GM23338 (cell line): ENCODE measurements at regions not wholly inside any gene's neighbourhood (a gene's known extent, or its start where the extent isn't known, plus 50 kb on each side); places are given as distances from the start of the nearest gene placed in this dataset.

Experiments
- ATAC-seq: fragments of 200-7000 bp; cut with Tn5 transposase; 3 replicates; pipeline ENCODE4 v1.9.1; 2020
- DNase-seq: peaks from one replicate; pipeline ENCODE4 v3.0.0-alpha.2; 2015; ENCODE audit warnings: low spot score
- H2AFZ ChIP-seq: fragments of 200-600 bp; sonication (generic); 2 replicates; pipeline ENCODE4 v1.8.0; 2016; ENCODE audit warnings: antibody characterized with exemption, mild to moderate bottlenecking, moderate library complexity
- H3F3A ChIP-seq: fragments of 200-600 bp; sonication (generic); replicated peaks from 2 replicates; pipeline ENCODE4 v1.8.0; 2017; ENCODE audit warnings: antibody characterized with exemption, mixed run types, low read depth
- H3K27ac ChIP-seq: fragments of 200-600 bp; sonication (generic); 2 replicates; pipeline ENCODE4 v1.6.1; 2016; ENCODE audit warnings: low read depth
- H3K27me3 ChIP-seq: fragments of 200-600 bp; sonication (generic); 2 replicates; pipeline ENCODE4 v1.8.0; 2016; ENCODE audit warnings: mild to moderate bottlenecking, mixed run types, moderate library complexity; ENCODE audit not compliant: insufficient read depth
- H3K36me3 ChIP-seq: fragments of 200-600 bp; sonication (generic); 2 replicates; pipeline ENCODE4 v1.8.0; 2016; ENCODE audit warnings: mild to moderate bottlenecking; ENCODE audit not compliant: insufficient read depth
- H3K4me1 ChIP-seq: fragments of 200-600 bp; sonication (generic); 2 replicates; pipeline ENCODE4 v1.8.0; 2016; ENCODE audit warnings: mild to moderate bottlenecking, moderate library complexity; ENCODE audit not compliant: insufficient read depth
- H3K4me2 ChIP-seq: fragments of 200-600 bp; sonication (generic); 2 replicates; pipeline ENCODE4 v1.7.1; 2017; ENCODE audit warnings: mixed run types
- H3K4me3 ChIP-seq: fragments of 200-600 bp; sonication (generic); 2 replicates; pipeline ENCODE4 v1.6.1; 2016; ENCODE audit warnings: mixed run types
- H3K79me2 ChIP-seq: fragments of 200-600 bp; sonication (generic); replicated peaks from 2 replicates; pipeline ENCODE4 v1.8.0; 2017; ENCODE audit warnings: mild to moderate bottlenecking; ENCODE audit not compliant: insufficient read depth
- H3K9me2 ChIP-seq: fragments of 200-600 bp; sonication (generic); 2 replicates; pipeline ENCODE4 v1.8.0; 2017; ENCODE audit not compliant: insufficient read depth
- H4K20me1 ChIP-seq: fragments of 200-600 bp; sonication (generic); replicated peaks from 2 replicates; pipeline ENCODE4 v1.8.0; 2017; ENCODE audit warnings: mild to moderate bottlenecking; ENCODE audit not compliant: insufficient read depth
- H3K27ac Mint-ChIP-seq: 2 replicates; pipeline ENCODE4 v1.8.0; 2020; ENCODE audit warnings: inconsistent platforms, mild to moderate bottlenecking, moderate library complexity, mixed read lengths
- H3K27me3 Mint-ChIP-seq: 3 replicates; pipeline ENCODE4 v1.8.0; 2022; ENCODE audit warnings: low read depth, mild to moderate bottlenecking, moderate library complexity, mixed read lengths, inconsistent platforms; ENCODE audit not compliant: insufficient read depth, poor library complexity
- H3K36me3 Mint-ChIP-seq: 3 replicates; pipeline ENCODE4 v1.8.0; 2021; ENCODE audit warnings: low read depth, mild to moderate bottlenecking, inconsistent platforms, moderate library complexity, mixed read lengths
- H3K4me1 Mint-ChIP-seq: 3 replicates; pipeline ENCODE4 v1.8.0; 2020; ENCODE audit warnings: mild to moderate bottlenecking, inconsistent platforms, mixed read lengths
- H3K4me3 Mint-ChIP-seq: 3 replicates; pipeline ENCODE4 v1.8.0; 2021; ENCODE audit warnings: moderate library complexity, mild to moderate bottlenecking, inconsistent platforms, mixed read lengths
- H3K9me3 Mint-ChIP-seq: 3 replicates; pipeline ENCODE4 v1.8.0; 2020; ENCODE audit warnings: moderate library complexity, mild to moderate bottlenecking, inconsistent platforms, mixed read lengths
- CREB1 ChIP-seq: fragments of 250-450 bp; sonication (Bioruptor Pico); IDR thresholded peaks from 2 replicates; pipeline ENCODE4 v1.5.0; 2020; ENCODE audit warnings: low read depth, mild to moderate bottlenecking, moderate library complexity
- EZH2 ChIP-seq: fragments of 200-600 bp; sonication (generic); IDR thresholded peaks from one replicate; pipeline ENCODE4 v1.8.0; 2017; ENCODE audit warnings: antibody characterized with exemption, mild to moderate bottlenecking, low read depth; ENCODE audit not compliant: unreplicated experiment
- EZH2phosphoT487 ChIP-seq: fragments of 200-600 bp; sonication (generic); IDR thresholded peaks from one replicate; pipeline ENCODE4 v1.8.1; 2018; ENCODE audit warnings: antibody characterized with exemption; ENCODE audit not compliant: unreplicated experiment
- JUNB ChIP-seq: IDR thresholded peaks from one replicate; pipeline ENCODE4 v1.6.1; 2016; ENCODE audit warnings: antibody characterized with exemption; ENCODE audit not compliant: unreplicated experiment
- NANOG ChIP-seq: IDR thresholded peaks from 2 replicates; pipeline ENCODE4 v1.6.1; 2016; ENCODE audit warnings: antibody characterized with exemption, borderline replicate concordance
- POLR2AphosphoS5 ChIP-seq: IDR thresholded peaks from 2 replicates; pipeline ENCODE4 v1.6.1; 2016; ENCODE audit warnings: antibody characterized with exemption, low read depth
- REST ChIP-seq: IDR thresholded peaks from one replicate; pipeline ENCODE4 v1.6.1; 2018; ENCODE audit warnings: antibody characterized with exemption; ENCODE audit not compliant: unreplicated experiment
- STAT1 ChIP-seq: IDR thresholded peaks from one replicate; pipeline ENCODE4 v1.6.1; 2016; ENCODE audit warnings: antibody characterized with exemption; ENCODE audit not compliant: unreplicated experiment
- ZNF114 ChIP-seq: fragments of 250-450 bp; sonication (Bioruptor Pico); IDR thresholded peaks from 2 replicates; pipeline ENCODE4 v1.5.0; 2020; ENCODE audit warnings: mild to moderate bottlenecking, moderate library complexity
- TF ChIP-seq, protein P1 (sequence below), 2 experiments: fragments of 200-600 bp in 1 of 2; sonication (generic) in 1 of 2; conservative IDR thresholded peaks; 2 replicates each; pipeline versions ENCODE4 v1.5.1 to v1.6.1; 2016 to 2017; ENCODE audit warnings: antibody characterized with exemption in 2 of 2, low read depth in 2 of 2, mild to moderate bottlenecking in 2 of 2, moderate library complexity in 1 of 2

GRCh38 chr5:133820507-133820906 lies 147.9 kb downstream of the C5orf15 start:
- no peak for TF ChIP-seq EZH2
- no peak for TF ChIP-seq CREB1 (CRISPR knock-in tag)
- no peak for TF ChIP-seq NANOG
- TF ChIP-seq EZH2phosphoT487 = no peak
- ATAC-seq (no peak), DNase-seq (no peak)
- Histone ChIP-seq H3K9me2 (no peaks in the 10 kb centered on the region), H3K79me2 (no peaks in the 10 kb centered on the region), H3K4me1 (no peaks in the 10 kb centered on the region), H2AFZ (no peak overlapping the region), H3F3A (no peaks in the 10 kb centered on the region), H3K36me3 (no peaks in the 10 kb centered on the region), H3K27ac (no peak overlapping the region), H3K27me3 (no peaks in the 10 kb centered on the region), H3K4me2 (no peak overlapping the region), H3K4me3 (no peak overlapping the region), H4K20me1 (no peaks in the 10 kb centered on the region)
- no peaks in the 10 kb centered on the region for H3K9me3 Mint-ChIP-seq
- no peaks in the 10 kb centered on the region for H3K36me3 Mint-ChIP-seq
- H3K27ac Mint-ChIP-seq = no peak overlapping the region
- peaks cover 8% of the 10 kb centered on the region for H3K27me3 Mint-ChIP-seq
- peaks cover 2% of the 10 kb centered on the region; the same call in 2 of the 3 replicates for H3K4me1 Mint-ChIP-seq
- no peak overlapping the region for H3K4me3 Mint-ChIP-seq

GRCh38 chr5:133819977-133820471 lies 148.4 kb downstream of the C5orf15 start:
- H3K4me3 Mint-ChIP-seq = no peak overlapping the region
- H3K36me3 Mint-ChIP-seq = no peaks in the 10 kb centered on the region
- ATAC-seq = peak; percentile 45; the same call in 1 of the 3 replicates
- TF ChIP-seq NANOG (no peak), ZNF114 (no peak), REST (no peak), EZH2 (no peak), EZH2phosphoT487 (no peak), CREB1 (CRISPR knock-in tag) (no peak), STAT1 (no peak), POLR2AphosphoS5 (no peak), JUNB (no peak)
- TF ChIP-seq, protein P1, sequence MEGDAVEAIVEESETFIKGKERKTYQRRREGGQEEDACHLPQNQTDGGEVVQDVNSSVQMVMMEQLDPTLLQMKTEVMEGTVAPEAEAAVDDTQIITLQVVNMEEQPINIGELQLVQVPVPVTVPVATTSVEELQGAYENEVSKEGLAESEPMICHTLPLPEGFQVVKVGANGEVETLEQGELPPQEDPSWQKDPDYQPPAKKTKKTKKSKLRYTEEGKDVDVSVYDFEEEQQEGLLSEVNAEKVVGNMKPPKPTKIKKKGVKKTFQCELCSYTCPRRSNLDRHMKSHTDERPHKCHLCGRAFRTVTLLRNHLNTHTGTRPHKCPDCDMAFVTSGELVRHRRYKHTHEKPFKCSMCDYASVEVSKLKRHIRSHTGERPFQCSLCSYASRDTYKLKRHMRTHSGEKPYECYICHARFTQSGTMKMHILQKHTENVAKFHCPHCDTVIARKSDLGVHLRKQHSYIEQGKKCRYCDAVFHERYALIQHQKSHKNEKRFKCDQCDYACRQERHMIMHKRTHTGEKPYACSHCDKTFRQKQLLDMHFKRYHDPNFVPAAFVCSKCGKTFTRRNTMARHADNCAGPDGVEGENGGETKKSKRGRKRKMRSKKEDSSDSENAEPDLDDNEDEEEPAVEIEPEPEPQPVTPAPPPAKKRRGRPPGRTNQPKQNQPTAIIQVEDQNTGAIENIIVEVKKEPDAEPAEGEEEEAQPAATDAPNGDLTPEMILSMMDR (conservative IDR thresholded peaks at IDR 0.05; ENCODE audit: low read depth in 2 of 2) = no peak

More at GRCh38 chr5:133819977-133820471, 148.4 kb downstream of the C5orf15 start:
- Mint-ChIP-seq H3K9me3 (no peaks in the 10 kb centered on the region), H3K27ac (no peak overlapping the region), H3K4me1 (peaks cover 2% of the 10 kb centered on the region; the same call in 2 of the 3 replicates), H3K27me3 (peaks cover 8% of the 10 kb centered on the region)
- no peaks in the 10 kb centered on the region for H3K36me3 ChIP-seq
- H3K27me3 ChIP-seq = no peaks in the 10 kb centered on the region
- no peak overlapping the region for H3K4me2 ChIP-seq
- no peak overlapping the region; the same call in 1 of the 2 replicates for H2AFZ ChIP-seq
- no peak overlapping the region for H3K4me3 ChIP-seq
- H3F3A ChIP-seq = no peaks in the 10 kb centered on the region
- no peak overlapping the region for H3K27ac ChIP-seq
- no peaks in the 10 kb centered on the region for H4K20me1 ChIP-seq
- no peaks in the 10 kb centered on the region for H3K79me2 ChIP-seq
- H3K9me2 ChIP-seq = no peaks in the 10 kb centered on the region
- H3K4me1 ChIP-seq = no peaks in the 10 kb centered on the region
- no peak for DNase-seq
